Heart left ventricle (tissue), 13 donors: ENCODE measurements at regions not wholly inside any gene's neighbourhood (a gene's known extent, or its start where the extent isn't known, plus 50 kb on each side); places are given as distances from the start of the nearest gene placed in this dataset.

Source experiments
- CTCF ChIP-seq, 12 donors: fragments of 200-600 bp; sonication (generic) in 4 of 12; IDR thresholded peaks; one replicate each; pipeline versions ENCODE4 v1.5.0 to v1.8.0; 2018 to 2022; ENCODE audit warnings: antibody characterized with exemption in 12 of 12, mild to moderate bottlenecking in 5 of 12
- POLR2A ChIP-seq, 2 donors: fragments of 450-650 bp; IDR thresholded peaks; one replicate each; pipeline ENCODE4 v1.6.1; 2017; ENCODE audit warnings: antibody characterized with exemption in 2 of 2, mild to moderate bottlenecking in 2 of 2, moderate library complexity in 2 of 2
- donor health status: ischemic (EF 13 %, LVEDD 7.1; RV severe dilation, severe dysfunction).
- donor health status: DM: no; HTN: yes; CAD: no.
- donor health status: DM: no; HTN: no; CAD: no.
- donor health status: ischemic (EF 25% LVEDD 6.9; RV normal size, moderate dysfunction).
- donor health status: ischemic (EF 25% LVEDD 5.7; RV mildly dilated, moderate dysfunction).
- donor health status: ischemic (EF 35%, LVEDD 5.7; RV mildly dilated, moderate dysfunction).
- donor health status: nonischemic (EF 11% LVEDD 7.7; RV severe dilation, severe dysfunction).
- donor health status: DM: yes; HTN: yes; CAD: no.
- donor health status: PGD.
- donor health status: ischemic (EF 29% LVEDD 5.4; RV normal size, mild dysfunction).
- donor health status: nonischemic (EF 23%, LVEDD 6.1; RV moderate dilation, normal function).

GRCh38 chr5:6867712-6868111 is 154.5 kb downstream of the TENT4A start:
- TF ChIP-seq CTCF (IDR thresholded peaks at IDR 0.05) (no peak), POLR2A (IDR thresholded peaks at IDR 0.05) (no peak)
